ENCODE measurements at regions not wholly inside any gene's neighbourhood (a gene's known extent, or its start where the extent isn't known, plus 50 kb on each side); places are given as distances from the start of the nearest gene placed in this dataset.
A peak's percentile ranks its signal among the peaks of the same experiment; 100 is the strongest.

GRCh38 chr2:120516679-120517314 is 170.9 kb downstream of the INHBB start (continued):
- TF ChIP-seq PAXIP1 (CRISPR knock-in tag; conservative IDR thresholded peaks at IDR 0.05), result peak; percentile 83
- TF ChIP-seq THAP11 (CRISPR knock-in tag; IDR thresholded peaks at IDR 0.05), result 0 out of 2 replicates have a peak, but pooled peaks have one; percentile 18
- no peak; the same call in 1 of the 2 replicates for TF ChIP-seq ZBTB46 (CRISPR knock-in tag; IDR thresholded peaks at IDR 0.05; ENCODE audit: borderline replicate concordance)
- TF ChIP-seq RCOR2 (CRISPR knock-in tag; IDR thresholded peaks at IDR 0.05), result peak; percentile 44; the same call in 1 of the 2 replicates
- TF ChIP-seq HOXA3 (CRISPR knock-in tag; IDR thresholded peaks at IDR 0.05), result peak; percentile 48; the same call in 1 of the 2 replicates
- peak; percentile 93 for TF ChIP-seq RXRB (CRISPR knock-in tag; IDR thresholded peaks at IDR 0.05; ENCODE audit: borderline replicate concordance)
- no peak for TF ChIP-seq KLF9 (CRISPR knock-in tag; IDR thresholded peaks at IDR 0.05; ENCODE audit: low read depth)
- TF ChIP-seq MAFK (conservative IDR thresholded peaks at IDR 0.05 in 1 of 2, IDR thresholded peaks at IDR 0.05 in 1 of 2; ENCODE audit: low read length in 2 of 2), result peak in 1 of 2 experiments; percentile 49; a peak in 2 of 4 replicates
- TF ChIP-seq SALL1 (CRISPR knock-in tag; IDR thresholded peaks at IDR 0.05), result peak; percentile 76
- TF ChIP-seq ZSCAN9 (CRISPR knock-in tag; IDR thresholded peaks at IDR 0.05; ENCODE audit: borderline replicate concordance), result peak; percentile 62; the same call in 1 of the 2 replicates
- peak; percentile 32; the same call in 1 of the 2 replicates for TF ChIP-seq ZBED4 (CRISPR knock-in tag; IDR thresholded peaks at IDR 0.05; ENCODE audit: borderline replicate concordance)
- no peak for TF ChIP-seq ZC3H4 (CRISPR knock-in tag; IDR thresholded peaks at IDR 0.05; ENCODE audit: borderline replicate concordance)
- peak; percentile 42; the same call in 1 of the 2 replicates for TF ChIP-seq TARDBP (CRISPR knock-in tag; IDR thresholded peaks at IDR 0.05)
- no peak for TF ChIP-seq GABPA (IDR thresholded peaks at IDR 0.05; ENCODE audit: low read depth, low read length)
- peak; percentile 58 for TF ChIP-seq GABPA (CRISPR knock-in tag; IDR thresholded peaks at IDR 0.05; ENCODE audit: low read depth)
- TF ChIP-seq ARID5B (CRISPR knock-in tag; IDR thresholded peaks at IDR 0.05), result peak; percentile 79
- no peak for TF ChIP-seq TAF1 (CRISPR knock-in tag; IDR thresholded peaks at IDR 0.05)
